ENCODE measurements at regions not wholly inside any gene's neighbourhood (a gene's known extent, or its start where the extent isn't known, plus 50 kb on each side); places are given as distances from the start of the nearest gene placed in this dataset.
"Not testable (repeated sequence)": the region's sequence is repeated elsewhere in the genome, so short reads cannot be mapped to it uniquely, and the experiment has no call there.

DNA sequence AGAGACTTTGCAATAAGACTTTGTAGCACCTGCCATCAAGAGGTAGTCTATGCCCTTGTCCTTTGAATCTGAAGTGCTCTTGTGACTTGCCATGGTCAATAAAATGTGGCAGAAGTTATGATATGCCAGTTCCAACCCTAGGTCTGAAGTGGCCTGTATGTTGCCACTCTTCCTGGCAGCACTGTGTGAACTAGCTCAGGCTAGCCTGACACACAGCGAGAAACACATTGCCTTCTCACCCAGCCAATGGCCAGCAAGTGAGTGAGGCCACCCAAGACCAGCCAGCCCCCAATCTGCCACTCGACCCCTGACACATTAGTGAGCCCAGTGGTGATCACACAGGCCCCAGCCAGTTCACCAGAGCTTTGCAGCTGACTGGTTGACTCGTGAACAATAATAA, 52.7 kb upstream of the OSMR start:
- no peak for TF ChIP-seq ZFX (IDR thresholded peaks at IDR 0.05; ENCODE audit: borderline replicate concordance)
- TF ChIP-seq CTCF (IDR thresholded peaks at IDR 0.05) = no peak
- no peak overlapping the region for H3K27ac ChIP-seq

GRCh38 chr5:38794037-38794436, 51.8 kb upstream of the OSMR start:
- not testable (repeated sequence) for H3K27ac ChIP-seq

DNA sequence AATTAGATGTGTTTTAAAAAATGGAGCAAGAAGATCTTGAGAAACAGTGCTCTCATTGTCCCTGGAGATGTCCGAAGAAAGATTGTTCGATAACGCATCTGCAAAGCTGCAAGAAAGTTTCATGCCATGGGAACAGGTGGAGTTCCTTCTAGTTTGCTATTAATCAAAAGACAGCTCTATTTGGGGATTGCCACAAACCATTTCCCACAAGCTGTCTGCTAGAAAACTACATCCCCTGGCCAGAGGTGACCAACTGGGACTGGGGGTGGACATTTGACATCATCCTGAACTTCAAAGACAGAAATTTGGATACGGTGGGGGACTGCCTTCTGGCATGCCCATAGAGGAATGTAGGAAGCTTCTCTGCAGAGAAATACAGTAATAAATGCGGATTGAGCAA, 50.8 kb upstream of the OSMR start:
- TF ChIP-seq ZFX (IDR thresholded peaks at IDR 0.05; ENCODE audit: borderline replicate concordance) = no peak
- no peak for TF ChIP-seq CTCF (IDR thresholded peaks at IDR 0.05)
- H3K27ac ChIP-seq = no peak overlapping the region

GRCh38 chr5:38795986-38796741, 49.6 kb upstream of the OSMR start:
- TF ChIP-seq ZFX (IDR thresholded peaks at IDR 0.05; ENCODE audit: borderline replicate concordance) (no peak), CTCF (IDR thresholded peaks at IDR 0.05) (no peak)
- H3K27ac ChIP-seq = no peak overlapping the region
